Activated CD8-positive, alpha-beta T cell treated with anti-CD3 and anti-CD28 coated beads, Interleukin-2, amount 10 ng/mL, durations not matched to agents 7 days and 5 days (primary cell): ENCODE measurements at regions not wholly inside any gene's neighbourhood (a gene's known extent, or its start where the extent isn't known, plus 50 kb on each side); places are given as distances from the start of the nearest gene placed in this dataset.
"Not testable (repeated sequence)": the region's sequence is repeated elsewhere in the genome, so short reads cannot be mapped to it uniquely, and the experiment has no call there.

Source experiments
- ATAC-seq: fragments of 150-1000 bp; cut with Tn5 transposase; one replicate; pipeline ENCODE4 v1.10.0; 2021; ENCODE audit warnings: moderate library complexity
- CTCF ChIA-PET: fragments of 350-600 bp; sonication (Branson Sonifier 250); formaldehyde crosslinking; loops from one replicate; lab custom pipeline; 2021; ENCODE audit warnings: antibody characterized with exemption; lab: Charles Lee
- POLR2A ChIA-PET: fragments of 350-600 bp; sonication (Branson Sonifier 250); formaldehyde crosslinking; loops from one replicate; lab custom pipeline; 2021; ENCODE audit warnings: antibody characterized with exemption; lab: Charles Lee
- DNase-seq: peaks from one replicate; pipeline ENCODE4 v3.0.0-alpha.2; 2020
- H3K27ac Mint-ChIP-seq: one replicate; pipeline ENCODE4 v1.8.0; 2021; ENCODE audit warnings: mild to moderate bottlenecking, mixed read lengths
- H3K27me3 Mint-ChIP-seq: one replicate; pipeline ENCODE4 v1.8.0; 2021; ENCODE audit warnings: low read depth, mixed read lengths
- H3K36me3 Mint-ChIP-seq: one replicate; pipeline ENCODE4 v1.8.0; 2021; ENCODE audit warnings: low read depth, mixed read lengths
- H3K4me1 Mint-ChIP-seq: one replicate; pipeline ENCODE4 v1.8.0; 2021; ENCODE audit warnings: low read depth, mixed read lengths
- H3K4me3 Mint-ChIP-seq: one replicate; pipeline ENCODE4 v1.8.0; 2021; ENCODE audit warnings: mild to moderate bottlenecking, mixed read lengths
- H3K9me3 Mint-ChIP-seq: one replicate; pipeline ENCODE4 v1.8.0; 2022; ENCODE audit warnings: mixed read lengths; ENCODE audit not compliant: insufficient read depth

GRCh38 chr4:18111081-18111480, 89.5 kb upstream of the LCORL start:
- no peaks in the 10 kb centered on the region for H3K4me1 Mint-ChIP-seq
- POLR2A ChIA-PET: no interaction called here
- no peaks in the 10 kb centered on the region for H3K9me3 Mint-ChIP-seq
- DNase-seq (no peak), ATAC-seq (no peak)
- no peak overlapping the region for H3K27ac Mint-ChIP-seq
- no peak overlapping the region for H3K4me3 Mint-ChIP-seq
- no peaks in the 10 kb centered on the region for H3K36me3 Mint-ChIP-seq
- CTCF ChIA-PET: no interaction called here
- peaks cover 2% of the 10 kb centered on the region for H3K27me3 Mint-ChIP-seq

DNA sequence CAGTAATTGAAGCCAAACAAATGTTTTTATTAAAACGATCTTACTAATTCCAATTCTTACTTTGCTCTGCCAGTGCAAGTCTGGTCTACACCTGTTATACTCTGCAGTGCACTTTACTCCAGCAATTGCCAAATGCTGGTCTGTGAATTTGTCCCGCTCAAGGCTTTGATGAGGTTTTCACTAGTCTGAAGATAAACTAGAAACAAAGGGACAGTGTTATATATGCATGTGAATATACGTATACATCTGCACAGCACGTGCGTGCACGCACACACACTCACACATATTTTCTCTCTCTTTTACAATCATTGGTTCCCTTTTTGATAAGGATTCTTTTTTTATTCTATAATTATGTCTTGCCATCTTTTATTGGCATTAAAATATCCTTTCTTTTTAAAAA, 88.5 kb upstream of the LCORL start:
- H3K27me3 Mint-ChIP-seq: peaks cover 2% of the 10 kb centered on the region
- CTCF ChIA-PET: no interaction called here
- no peak overlapping the region for H3K4me3 Mint-ChIP-seq
- H3K27ac Mint-ChIP-seq: no peak overlapping the region
- DNase-seq (no peak), ATAC-seq (no peak)
- no peaks in the 10 kb centered on the region for H3K9me3 Mint-ChIP-seq
- POLR2A ChIA-PET: no interaction called here
- no peaks in the 10 kb centered on the region for H3K36me3 Mint-ChIP-seq
- peaks cover under 1% of the 10 kb centered on the region for H3K4me1 Mint-ChIP-seq

DNA sequence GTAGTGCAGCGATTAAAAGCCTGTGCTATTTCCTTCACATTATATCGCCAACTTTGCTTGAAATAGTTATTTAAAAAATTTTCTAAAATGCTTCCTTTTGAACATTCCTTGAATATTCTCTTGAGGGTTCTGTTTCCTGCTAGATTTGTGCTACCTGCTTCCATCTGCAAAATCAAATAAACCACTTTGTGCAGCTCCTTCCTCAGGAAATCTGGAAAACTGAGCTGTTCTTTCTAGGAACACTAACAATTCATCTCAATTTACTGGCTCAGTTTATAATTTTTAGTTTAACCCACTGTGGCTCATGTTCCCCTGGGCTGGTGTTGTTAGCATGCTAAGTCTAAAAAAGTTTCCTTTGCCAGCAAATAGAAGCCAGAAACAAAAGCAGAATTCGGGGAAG, 88.1 kb upstream of the LCORL start:
- POLR2A ChIA-PET: no interaction called here
- H3K4me1 Mint-ChIP-seq: peaks cover 2% of the 10 kb centered on the region
- CTCF ChIA-PET: no interaction called here
- DNase-seq: no peak
- no peaks in the 10 kb centered on the region for H3K9me3 Mint-ChIP-seq
- H3K27me3 Mint-ChIP-seq: peaks cover 2% of the 10 kb centered on the region
- H3K27ac Mint-ChIP-seq: no peak overlapping the region
- ATAC-seq: no peak
- H3K36me3 Mint-ChIP-seq: no peaks in the 10 kb centered on the region
- no peak overlapping the region for H3K4me3 Mint-ChIP-seq

DNA sequence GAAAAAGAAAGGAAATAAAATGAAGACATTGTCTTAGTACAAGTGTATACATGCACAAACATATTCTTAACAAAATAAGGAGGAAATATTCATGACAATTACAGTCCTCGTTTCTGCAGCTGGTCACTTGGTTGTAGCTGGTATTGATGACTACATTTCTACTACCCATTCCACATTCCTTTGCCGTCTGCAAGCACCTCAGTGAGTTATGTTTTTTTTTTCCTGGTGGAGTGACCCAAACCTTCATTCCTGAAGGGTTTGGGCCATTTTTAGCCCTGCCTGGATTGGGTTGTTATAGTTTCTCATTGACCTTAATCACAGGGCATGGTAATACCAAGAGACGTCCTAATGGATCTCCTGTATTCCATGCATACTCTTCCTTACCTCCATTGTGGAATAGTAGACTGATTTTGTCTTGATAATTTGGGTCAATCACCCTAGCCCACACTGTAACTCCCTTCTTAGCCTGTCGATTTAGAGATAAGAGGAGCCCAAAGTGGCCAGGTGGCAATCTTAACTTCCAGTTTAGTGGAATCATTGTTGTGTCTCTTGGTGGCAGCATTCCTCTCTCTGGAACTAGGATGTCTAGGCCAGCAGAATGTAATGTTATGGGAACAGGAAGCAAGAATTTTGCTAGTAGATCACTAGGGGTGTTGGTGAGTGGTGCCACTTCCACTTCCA, 86.4 kb upstream of the LCORL start:
- H3K27me3 Mint-ChIP-seq, H3K9me3 Mint-ChIP-seq, POLR2A ChIA-PET, H3K4me3 Mint-ChIP-seq, ATAC-seq, H3K36me3 Mint-ChIP-seq, DNase-seq, H3K27ac Mint-ChIP-seq, H3K4me1 Mint-ChIP-seq: not testable (repeated sequence)
- CTCF ChIA-PET: interaction anchor here (0.6 kb wide), 1 partner anchor 43 kb away, joined by 3 read pairs; no protein-coding TSS in a partner anchor

- no peak overlapping the region for H3K4me3 Mint-ChIP-seq
- ATAC-seq (no peak), DNase-seq (no peak)
- ChIA-PET CTCF (no interaction called here), POLR2A (no interaction called here)
- no peaks in the 10 kb centered on the region for H3K9me3 Mint-ChIP-seq
- no peak overlapping the region for H3K27ac Mint-ChIP-seq
- H3K36me3 Mint-ChIP-seq: no peaks in the 10 kb centered on the region
- peaks cover 2% of the 10 kb centered on the region for H3K27me3 Mint-ChIP-seq
- peaks cover 2% of the 10 kb centered on the region for H3K4me1 Mint-ChIP-seq
Measured at GRCh38 chr4:18106620-18107019, 85.1 kb upstream of the LCORL start.

- ChIA-PET CTCF (no interaction called here), POLR2A (no interaction called here)
- H3K27ac Mint-ChIP-seq: no peak overlapping the region
- peaks cover 2% of the 10 kb centered on the region for H3K4me1 Mint-ChIP-seq
- peaks cover 9% of the 10 kb centered on the region for H3K27me3 Mint-ChIP-seq
- no peak overlapping the region for H3K4me3 Mint-ChIP-seq
- ATAC-seq (no peak), DNase-seq (no peak)
- H3K9me3 Mint-ChIP-seq: no peaks in the 10 kb centered on the region
- H3K36me3 Mint-ChIP-seq: no peaks in the 10 kb centered on the region
Measured at GRCh38 chr4:18105030-18106011, 83.8 kb upstream of the LCORL start.

GRCh38 chr4:18103876-18104605, 82.5 kb upstream of the LCORL start:
- ChIA-PET POLR2A (interaction anchor here (0.9 kb wide), 1 partner anchor 52 kb away, joined by 3 read pairs; no protein-coding TSS in a partner anchor), CTCF (no interaction called here)
- ATAC-seq (no peak), DNase-seq (no peak)
- no peak overlapping the region for H3K27ac Mint-ChIP-seq
- peaks cover 9% of the 10 kb centered on the region for H3K27me3 Mint-ChIP-seq
- H3K4me1 Mint-ChIP-seq: peaks cover 2% of the 10 kb centered on the region
- H3K4me3 Mint-ChIP-seq: no peak overlapping the region
- no peaks in the 10 kb centered on the region for H3K36me3 Mint-ChIP-seq
- no peaks in the 10 kb centered on the region for H3K9me3 Mint-ChIP-seq

- no peak overlapping the region for H3K27ac Mint-ChIP-seq
- H3K27me3 Mint-ChIP-seq: peaks cover 9% of the 10 kb centered on the region
- peaks cover 2% of the 10 kb centered on the region for H3K4me1 Mint-ChIP-seq
- ATAC-seq (no peak), DNase-seq (no peak)
- H3K4me3 Mint-ChIP-seq: no peak overlapping the region
- POLR2A ChIA-PET: no interaction called here
- CTCF ChIA-PET: no interaction called here
- H3K36me3 Mint-ChIP-seq: no peaks in the 10 kb centered on the region
- H3K9me3 Mint-ChIP-seq: no peaks in the 10 kb centered on the region
Measured at GRCh38 chr4:18100657-18101056, 79.1 kb upstream of the LCORL start.

GRCh38 chr4:18090447-18090846, 68.9 kb upstream of the LCORL start:
- POLR2A ChIA-PET, DNase-seq, CTCF ChIA-PET, H3K9me3 Mint-ChIP-seq, H3K4me3 Mint-ChIP-seq, H3K4me1 Mint-ChIP-seq, H3K27ac Mint-ChIP-seq, H3K36me3 Mint-ChIP-seq, ATAC-seq, H3K27me3 Mint-ChIP-seq: not testable (repeated sequence)

DNA sequence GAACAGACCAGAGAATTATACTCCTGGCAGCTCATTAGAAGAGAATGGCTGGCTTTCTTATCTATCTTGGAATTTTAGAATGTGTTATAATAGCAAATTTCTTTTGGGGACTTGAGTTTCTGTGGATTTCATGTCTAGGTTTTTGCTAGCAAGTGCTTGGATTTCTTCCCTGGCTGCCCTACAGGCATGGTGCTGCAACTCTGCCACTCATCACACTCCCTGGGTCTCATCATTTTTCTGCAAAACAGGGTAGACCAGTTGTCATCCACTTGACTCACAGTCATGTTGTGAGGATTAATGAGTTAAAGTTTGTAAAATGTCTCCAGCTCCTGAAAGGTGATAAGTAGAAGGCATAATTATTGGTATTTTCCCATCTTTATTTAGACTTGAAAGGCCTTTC, 60.7 kb upstream of the LCORL start:
- no peak overlapping the region for H3K27ac Mint-ChIP-seq
- no peaks in the 10 kb centered on the region for H3K4me1 Mint-ChIP-seq
- ChIA-PET CTCF (no interaction called here), POLR2A (no interaction called here)
- H3K9me3 Mint-ChIP-seq: no peaks in the 10 kb centered on the region
- H3K4me3 Mint-ChIP-seq: no peak overlapping the region
- no peak for ATAC-seq
- no peaks in the 10 kb centered on the region for H3K36me3 Mint-ChIP-seq
- peaks cover 7% of the 10 kb centered on the region for H3K27me3 Mint-ChIP-seq
- no peak for DNase-seq

DNA sequence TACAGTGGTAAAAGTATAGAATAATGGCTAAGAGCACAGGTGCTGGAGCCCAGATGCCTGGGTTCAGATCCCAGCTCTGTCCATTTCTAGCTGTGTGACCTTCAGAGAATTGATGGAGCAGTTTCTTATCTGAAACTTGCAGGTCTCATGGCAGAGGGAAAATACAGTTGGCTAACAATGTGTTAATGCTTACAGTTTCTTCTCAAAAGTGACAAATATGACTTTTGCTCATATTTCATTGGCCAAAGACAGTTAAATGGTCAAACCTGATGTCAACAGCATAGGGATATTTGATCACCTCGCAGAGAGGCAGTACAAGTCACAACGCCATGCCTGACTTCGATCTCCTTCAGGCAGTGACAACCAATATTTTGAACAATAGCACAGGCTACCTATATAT, 60.2 kb upstream of the LCORL start:
- H3K4me3 Mint-ChIP-seq: no peak overlapping the region
- H3K36me3 Mint-ChIP-seq: no peaks in the 10 kb centered on the region
- CTCF ChIA-PET: no interaction called here
- peaks cover 7% of the 10 kb centered on the region for H3K27me3 Mint-ChIP-seq
- H3K4me1 Mint-ChIP-seq: no peaks in the 10 kb centered on the region
- no peak for ATAC-seq
- H3K27ac Mint-ChIP-seq: no peak overlapping the region
- POLR2A ChIA-PET: no interaction called here
- no peaks in the 10 kb centered on the region for H3K9me3 Mint-ChIP-seq
- no peak for DNase-seq

DNA sequence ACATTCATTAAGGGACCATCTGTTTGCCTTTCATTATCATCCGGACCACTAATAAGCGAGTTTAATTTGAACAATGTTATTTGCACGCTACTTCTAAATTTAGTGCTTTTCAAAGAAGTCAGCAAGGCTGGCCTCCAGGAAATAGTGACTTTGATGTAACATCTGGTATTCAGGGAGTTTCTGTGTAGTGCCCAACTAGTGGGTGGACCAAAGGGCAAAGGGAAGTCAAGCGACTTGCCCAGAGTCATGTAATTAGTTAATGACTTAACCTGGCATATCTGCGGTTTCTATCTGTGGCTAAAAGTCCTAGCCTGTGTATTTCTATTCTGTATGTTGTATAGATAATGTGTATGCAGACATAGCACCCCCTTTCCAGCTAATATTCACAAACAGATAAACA, 56.3 kb upstream of the LCORL start:
- peaks cover 9% of the 10 kb centered on the region for H3K27me3 Mint-ChIP-seq
- ChIA-PET POLR2A (no interaction called here), CTCF (interaction anchor here (1.5 kb wide), 1 partner anchor 528 kb away, joined by 3 read pairs; no protein-coding TSS in a partner anchor)
- H3K4me1 Mint-ChIP-seq: peaks cover 7% of the 10 kb centered on the region
- ATAC-seq: no peak
- H3K9me3 Mint-ChIP-seq: peaks cover 13% of the 10 kb centered on the region
- no peak for DNase-seq
- no peak overlapping the region for H3K4me3 Mint-ChIP-seq
- no peak overlapping the region for H3K27ac Mint-ChIP-seq
- H3K36me3 Mint-ChIP-seq: no peaks in the 10 kb centered on the region
